NOMO-1 treated with DMSO at 0.1 percent for 48 hours (cell line): ENCODE measurements at regions not wholly inside any gene's neighbourhood (a gene's known extent, or its start where the extent isn't known, plus 50 kb on each side); places are given as distances from the start of the nearest gene placed in this dataset.

ENCODE experiments used
- DNase-seq: peaks from one replicate; lab custom pipeline; 2025; ENCODE audit not compliant: unreplicated experiment; lab: John Stamatoyannopoulos, UW

DNA sequence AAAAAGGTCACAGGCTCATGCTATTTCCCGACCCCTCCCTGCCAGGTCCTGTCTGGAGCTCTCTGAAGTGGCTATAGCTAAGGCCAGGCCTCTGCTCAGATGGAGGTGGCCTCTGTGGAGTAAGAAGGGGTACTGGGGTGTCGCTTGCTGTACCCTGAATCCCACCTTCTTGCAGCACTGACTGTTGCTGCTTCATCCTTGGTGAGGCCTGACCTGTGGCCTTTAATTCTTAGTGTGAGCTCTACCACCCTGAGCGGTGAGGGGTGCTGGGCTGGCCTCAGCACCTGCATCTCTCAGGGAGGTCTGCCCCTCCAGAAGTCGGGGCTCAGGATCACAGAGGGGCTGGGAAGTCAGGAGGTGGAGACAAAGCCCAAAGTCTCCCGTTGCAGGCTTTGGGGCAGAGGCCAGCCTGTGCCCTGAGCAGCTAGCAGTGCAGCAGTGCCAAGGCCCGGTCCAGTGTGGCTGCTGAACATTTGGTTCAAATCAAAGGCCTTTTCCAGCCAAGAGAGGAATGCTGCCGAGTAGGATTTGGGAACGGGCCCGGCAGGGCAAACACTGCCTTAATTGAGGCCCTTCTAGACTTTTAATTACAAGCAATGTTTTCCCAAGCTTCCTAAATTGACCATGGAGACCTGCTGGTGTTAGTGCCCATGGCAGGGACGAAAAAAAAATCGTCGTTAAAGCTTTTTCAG, 133.5 kb upstream of the HAAO start:
- no peak for DNase-seq

DNA sequence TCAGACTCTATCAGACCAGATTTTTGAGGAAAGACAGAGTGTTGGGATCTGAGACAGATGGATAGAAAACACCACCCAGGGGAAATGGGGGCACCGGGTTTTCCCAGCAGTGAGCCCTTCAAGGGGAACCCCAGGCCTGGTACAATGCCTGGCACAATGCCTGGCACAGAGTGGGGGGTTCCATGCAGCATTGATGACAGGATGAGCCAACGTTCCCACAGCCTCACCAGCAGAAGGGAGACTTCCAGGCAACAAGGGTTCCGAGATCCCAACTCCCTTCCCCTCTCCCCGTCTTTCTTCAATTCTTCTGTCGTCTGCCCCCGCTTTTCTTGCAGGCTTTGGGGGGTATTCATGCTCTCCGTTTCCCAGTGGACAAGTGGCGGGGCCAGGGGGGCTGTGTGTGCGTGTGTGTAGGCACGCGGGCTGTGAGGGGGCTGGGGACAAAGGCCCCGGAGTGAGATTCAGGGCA, 132.1 kb upstream of the HAAO start:
- no peak for DNase-seq

DNA sequence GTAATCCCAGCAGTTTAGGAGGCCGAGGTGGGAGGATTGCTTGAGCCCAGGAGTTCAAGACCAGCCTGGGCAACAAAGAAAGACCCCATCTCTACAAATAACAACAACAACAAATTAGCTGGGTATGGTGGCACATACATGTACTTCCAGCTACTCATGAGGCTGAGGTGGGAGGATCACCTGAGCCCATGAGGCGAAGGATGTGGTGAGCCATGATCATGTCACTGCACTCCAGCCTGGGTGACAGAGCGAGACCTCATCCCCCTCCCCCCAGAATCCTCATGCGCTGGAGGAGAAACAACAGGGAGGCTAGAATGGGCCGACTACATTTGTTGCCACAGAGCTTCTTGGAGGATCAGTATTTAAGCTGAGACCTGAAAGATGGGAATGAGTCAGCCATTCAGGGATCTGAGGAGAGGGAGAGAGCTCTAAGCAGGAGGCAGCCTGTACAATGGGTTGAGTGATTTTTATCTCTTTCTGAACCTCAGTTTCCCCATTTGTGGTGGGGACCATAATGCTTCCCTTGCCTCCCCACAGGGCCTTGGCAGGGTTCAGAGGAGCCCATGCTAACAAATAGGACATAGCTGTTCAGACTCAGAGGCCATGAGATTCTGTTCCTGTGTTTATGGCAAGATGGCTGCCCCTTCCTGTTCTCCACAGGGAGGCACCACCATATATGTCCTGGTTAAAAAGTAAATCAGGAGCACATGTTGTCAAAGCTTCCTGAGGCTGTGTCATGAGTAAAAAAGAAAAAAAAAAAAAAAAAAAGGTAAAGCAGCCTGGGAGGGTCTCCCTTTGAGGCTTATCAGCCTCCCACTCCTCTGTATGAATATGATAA, 131.4 kb upstream of the HAAO start:
- no peak for DNase-seq

DNA sequence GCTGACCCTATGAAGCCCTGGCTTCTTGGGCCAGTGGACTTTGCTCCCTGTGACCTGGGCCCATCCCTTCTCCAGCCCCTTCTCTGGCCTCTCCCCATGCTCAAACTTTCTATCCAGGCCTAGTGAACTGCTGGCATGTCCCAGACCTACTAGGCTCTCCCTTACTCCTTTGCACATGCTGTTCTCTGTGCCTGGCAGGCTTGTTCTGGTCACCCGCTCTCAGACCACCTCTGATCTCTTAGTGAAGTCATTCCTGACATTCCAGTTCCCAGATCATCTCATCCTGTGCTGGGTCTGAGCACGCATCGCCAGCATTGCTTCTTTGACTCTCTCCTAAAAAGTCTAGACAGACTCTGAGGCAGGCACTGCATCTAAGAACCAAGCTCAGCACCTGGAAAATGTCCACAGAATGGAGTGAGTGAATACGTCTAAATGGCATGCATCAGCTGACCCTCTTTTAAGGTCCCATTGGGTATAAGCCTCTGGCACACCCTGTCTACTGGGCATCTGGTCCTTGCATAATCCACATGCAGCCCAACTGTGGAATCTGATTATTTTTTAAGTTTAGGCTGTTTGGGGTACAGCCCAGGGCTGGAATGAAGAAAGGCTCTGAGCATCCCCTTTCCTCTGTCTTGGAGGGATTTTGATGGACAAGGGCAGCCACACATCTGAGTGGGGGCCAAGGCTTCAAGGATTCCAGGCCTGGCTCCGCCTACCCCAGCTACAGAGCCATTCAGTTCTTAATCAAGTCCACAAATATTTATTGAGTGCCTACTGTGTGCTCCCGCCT, 130.6 kb upstream of the HAAO start:
- no peak for DNase-seq

DNA sequence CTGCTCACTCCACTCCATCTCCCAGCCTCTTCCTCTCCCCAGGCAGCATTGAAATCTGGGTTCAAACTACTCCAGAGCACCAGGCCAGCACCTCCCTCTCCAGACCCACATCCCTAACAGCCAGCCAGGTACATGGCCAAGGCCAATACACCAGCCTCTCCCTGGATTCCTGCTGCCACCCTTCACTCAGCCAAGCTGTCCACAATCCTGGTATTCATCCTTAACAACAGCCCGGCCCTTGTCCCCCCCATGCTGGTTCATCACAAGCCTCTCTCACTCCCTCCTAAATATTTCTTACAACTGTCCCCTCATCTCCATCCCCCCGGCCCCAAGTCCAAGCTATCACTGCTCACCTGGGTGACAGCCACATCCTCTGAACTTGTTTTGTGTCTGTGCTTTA, 129.9 kb upstream of the HAAO start:
- DNase-seq, result no peak

DNA sequence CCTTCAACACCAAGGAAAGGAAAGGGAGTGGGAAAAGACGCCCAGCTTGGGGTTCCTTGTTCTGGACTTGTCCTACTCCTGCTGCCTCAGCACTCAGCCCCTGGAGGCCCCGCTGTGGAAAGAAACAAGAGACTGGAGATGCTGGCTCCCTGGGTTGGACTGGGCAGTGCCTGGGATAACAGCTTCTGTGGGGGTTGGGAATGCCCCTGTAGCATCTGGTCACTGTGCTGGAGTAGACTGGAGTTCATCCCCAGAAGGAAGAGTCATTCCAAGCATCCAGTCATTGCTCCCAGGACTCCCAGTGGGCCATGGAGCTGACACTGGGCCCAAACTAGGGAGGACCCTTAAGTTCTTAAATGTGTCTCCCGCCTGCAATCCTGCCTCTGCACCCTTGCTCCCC, 129.3 kb upstream of the HAAO start:
- DNase-seq, result no peak

DNA sequence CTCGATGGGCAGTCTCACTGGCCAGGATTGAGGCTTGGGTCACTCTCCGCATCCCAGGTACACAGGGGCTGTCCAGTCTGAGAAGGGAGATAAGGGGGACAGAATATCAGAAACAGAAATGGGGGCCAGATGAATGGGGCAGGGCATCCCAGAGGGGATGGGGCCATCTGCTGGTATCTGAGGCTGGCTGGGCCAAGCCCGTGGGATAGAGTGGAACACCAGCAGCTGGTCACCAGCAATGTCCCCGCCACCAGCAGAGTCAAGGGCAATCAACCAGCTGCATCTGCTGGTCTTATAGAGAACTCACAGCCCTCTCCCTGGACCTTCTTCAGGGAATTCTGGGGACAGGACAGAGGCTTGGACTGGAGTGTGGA, 128.8 kb upstream of the HAAO start:
- no peak for DNase-seq

DNA sequence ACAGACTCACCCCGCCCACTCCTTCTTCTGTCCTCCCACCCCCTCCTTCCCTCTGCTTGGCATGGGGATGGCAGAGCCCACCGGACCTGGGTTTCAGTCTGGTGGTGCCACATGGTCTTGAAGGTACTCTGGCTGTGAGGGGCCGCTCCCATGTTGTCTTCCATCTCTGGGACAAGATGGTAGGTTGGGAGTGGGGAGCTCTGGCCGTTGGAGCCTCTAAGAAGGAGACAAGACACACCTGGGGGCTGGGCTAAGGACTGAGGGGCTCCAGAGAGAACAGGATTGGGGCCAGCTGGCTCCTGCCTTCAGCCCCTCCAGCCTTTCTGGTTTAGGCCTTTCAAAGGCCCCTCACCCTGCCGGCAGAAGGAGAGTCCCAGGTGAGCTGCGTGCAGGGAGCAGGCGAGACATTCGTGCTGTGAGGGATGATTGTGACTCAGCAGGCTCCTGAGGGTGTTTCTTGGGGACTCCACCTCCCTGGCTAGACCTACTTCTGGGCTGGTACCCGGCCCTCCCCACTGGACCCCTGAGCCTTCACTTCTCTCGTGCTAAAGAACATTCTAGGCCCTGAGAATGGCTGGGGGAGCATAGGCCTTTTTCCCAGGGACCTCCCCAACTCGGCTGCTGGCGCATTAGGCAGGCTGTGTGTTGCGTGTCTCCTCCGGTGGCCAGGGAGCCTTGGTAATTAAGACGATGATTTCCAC, 128.2 kb upstream of the HAAO start:
- no peak for DNase-seq

DNA sequence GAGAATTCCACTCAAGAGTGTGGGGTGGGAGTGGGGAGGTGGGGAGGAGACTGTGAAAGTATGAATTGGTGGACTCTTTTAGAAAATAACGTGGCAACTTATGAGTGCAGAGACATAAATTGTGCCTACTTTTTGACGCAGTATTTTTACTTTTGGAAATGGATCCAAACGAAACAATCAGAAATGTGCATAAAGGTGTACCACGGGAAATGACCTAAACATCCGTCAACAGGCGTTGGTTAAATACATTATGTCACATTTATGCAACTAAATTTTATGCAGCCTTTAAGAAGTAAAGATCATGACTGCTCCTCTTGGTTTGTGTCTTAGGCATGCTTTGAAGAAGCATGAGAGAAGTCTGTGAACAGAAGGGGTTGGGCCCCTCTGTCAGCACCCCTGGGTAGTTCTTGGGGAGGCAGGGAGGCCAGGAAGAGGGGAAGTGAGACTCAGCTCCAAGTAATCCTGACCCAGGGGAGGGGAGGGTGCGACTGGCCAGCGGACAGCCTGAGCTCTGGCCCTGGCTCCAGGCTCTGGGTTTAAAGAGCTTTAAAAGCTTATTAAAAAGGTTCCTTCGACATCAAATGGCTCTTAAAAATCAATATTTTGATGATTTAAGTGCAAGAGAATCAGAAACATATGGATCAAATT, 126.4 kb upstream of the HAAO start:
- DNase-seq, result no peak

DNA sequence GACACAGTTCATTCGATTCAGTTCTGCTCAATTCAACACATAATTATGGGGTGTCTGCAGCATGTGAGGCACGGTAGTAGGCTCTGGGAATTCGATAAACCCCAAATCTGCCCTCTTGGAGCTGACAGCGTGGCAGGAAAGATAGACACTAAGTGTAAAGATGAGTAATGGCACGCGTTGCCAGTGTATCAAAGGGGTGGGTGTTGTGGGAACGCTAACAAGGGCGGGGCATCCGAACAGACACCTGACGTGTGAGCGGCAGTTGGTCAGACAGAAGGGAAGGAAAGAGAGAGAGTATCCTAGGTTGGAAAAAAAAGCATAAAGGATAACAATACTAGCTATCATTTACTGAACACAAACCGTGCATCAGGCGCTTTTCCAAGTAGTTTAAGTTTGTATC, 125.7 kb upstream of the HAAO start:
- no peak for DNase-seq

DNA sequence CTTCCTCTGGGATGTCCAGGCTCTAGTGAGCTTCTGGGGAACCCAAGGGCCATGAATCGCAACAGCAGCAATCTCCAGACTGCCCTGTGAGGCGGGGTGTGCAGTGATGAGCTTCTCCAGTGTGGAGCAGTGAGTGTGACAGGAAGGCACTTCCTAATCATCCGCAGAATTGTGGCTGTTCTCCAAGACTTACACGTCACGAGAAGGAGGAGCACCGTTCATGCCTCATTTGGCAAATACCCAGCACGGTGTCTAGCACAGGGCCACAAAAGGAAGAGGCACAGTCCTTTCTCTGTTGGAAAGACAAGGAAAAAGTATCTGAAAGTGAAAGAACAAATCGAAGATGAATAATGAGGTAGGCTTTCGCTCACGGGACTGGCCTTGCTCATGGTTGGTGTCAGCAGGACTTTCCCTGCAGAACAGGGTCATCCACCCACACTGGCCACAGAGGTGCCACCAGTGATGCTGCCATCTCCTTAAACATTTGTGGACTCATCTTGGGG, 125.1 kb upstream of the HAAO start:
- DNase-seq, result no peak

DNA sequence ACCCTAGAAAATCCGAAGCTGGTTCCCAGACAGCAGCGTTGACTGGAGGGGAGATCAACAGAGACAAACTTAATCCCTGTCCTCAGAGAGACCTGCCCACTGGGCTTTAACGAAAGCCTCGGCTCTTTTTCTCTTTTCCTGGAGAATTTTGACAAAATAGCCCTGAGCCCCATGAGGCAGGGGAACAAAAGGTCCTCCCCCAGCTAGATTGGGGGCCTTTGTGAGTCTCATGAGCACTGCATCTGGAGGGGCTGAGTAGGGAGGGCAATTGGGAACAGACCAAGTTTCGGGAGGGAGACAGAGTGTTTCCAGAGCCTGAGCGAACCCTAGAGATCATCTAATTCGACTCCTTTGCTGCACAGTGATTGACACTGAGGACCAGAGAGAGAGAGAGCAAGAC, 123.9 kb upstream of the HAAO start:
- no peak for DNase-seq

DNA sequence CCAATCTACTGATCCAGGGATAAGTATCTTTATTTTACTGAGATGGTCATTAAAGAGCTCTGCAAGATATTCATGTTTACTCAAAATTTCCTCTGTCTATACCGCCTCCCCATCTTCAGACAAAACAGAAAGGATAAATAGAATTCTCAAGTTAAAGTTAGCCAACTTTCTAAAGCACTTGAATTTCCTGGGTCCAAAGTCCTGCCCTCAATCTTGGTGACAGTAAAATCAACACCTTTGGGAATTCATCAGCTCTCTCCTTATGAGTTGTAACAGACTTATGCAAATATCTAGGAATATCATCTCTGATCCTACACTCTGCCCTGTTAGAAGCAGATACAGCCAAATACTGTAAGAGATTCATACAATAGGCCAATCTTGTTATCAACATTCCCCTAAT, 122.5 kb upstream of the HAAO start:
- no peak for DNase-seq

DNA sequence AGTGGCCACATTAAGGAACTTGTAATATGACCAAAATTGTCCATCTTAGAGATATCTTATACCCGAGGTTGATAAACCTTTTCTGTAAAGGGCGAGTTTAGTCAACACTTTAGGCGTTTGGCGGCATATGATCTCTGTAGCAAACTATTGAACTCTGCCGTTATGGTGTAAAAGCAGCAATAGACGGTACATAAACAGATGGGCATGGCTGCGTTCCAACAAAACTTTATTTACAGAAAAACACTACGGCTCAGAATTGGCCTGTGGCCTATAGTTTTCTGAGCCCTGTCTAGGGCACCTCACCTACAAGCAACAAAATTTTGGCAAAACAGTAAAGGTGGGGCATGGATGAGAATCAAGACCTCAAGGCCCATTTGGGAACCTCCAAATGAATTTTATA, 121.9 kb upstream of the HAAO start:
- no peak for DNase-seq

DNA sequence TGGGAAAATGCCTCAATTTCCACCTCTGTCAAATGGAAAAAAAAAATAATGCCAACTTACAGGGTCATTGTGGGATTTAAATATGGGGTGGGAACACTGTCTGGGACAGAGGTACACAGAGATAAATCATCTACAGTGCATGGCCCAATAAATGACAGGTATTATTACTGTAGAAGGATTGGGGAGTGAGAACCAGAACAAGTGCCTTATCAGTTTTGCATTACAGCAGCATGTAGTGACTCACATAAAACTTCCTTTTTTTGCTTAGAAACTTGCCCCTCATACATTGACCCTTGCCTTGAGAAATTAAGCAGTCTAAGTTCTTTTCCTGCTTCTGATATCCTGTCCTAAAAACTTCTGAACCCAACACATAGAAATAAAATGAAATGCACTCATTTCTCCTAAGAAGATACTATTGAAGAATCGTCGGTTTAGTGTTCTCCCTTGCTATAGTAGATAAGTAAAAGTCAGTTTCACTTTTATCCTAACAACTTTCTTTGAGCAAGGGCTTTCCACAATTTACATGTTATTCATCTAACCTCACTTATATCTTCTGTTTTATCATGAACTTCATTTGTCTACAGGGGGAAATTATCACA, 121.0 kb upstream of the HAAO start:
- DNase-seq, result peak; percentile 71

DNA sequence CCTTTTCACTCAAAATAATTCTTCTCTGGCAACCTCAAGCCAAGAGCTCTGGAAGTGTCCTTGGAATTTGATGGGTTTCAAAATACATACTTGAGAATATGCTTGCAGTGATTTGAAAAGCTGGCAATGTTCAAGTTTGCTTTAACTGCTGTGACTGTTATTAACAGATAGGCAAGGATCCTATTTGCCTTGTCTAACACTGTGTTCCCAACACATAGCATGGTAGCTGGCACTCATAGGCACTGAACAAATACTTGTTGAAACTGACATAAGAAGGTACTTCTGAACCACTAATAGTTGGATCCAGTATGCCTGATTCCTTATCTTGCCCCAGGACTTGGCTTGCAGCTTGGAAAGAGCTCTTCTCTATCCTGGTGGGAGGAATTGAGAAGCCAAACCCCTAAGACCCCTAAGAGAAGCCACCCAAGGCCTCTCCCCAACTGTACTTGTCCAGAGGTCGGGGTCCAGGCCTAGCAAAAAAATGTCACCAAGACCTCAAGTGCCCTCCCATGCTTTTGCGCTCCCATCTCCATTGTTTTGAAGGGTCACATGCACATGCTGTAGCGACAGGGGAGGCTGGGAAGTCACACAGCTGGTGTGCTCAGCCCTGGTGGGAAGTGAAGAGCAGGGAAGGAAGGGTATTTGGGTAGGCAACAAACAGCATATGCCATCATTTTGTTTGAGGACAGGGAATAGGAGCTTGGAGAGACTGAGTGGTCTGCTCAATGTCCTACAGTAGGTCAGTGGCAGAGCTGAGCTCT, 118.4 kb upstream of the HAAO start:
- no peak for DNase-seq

DNA sequence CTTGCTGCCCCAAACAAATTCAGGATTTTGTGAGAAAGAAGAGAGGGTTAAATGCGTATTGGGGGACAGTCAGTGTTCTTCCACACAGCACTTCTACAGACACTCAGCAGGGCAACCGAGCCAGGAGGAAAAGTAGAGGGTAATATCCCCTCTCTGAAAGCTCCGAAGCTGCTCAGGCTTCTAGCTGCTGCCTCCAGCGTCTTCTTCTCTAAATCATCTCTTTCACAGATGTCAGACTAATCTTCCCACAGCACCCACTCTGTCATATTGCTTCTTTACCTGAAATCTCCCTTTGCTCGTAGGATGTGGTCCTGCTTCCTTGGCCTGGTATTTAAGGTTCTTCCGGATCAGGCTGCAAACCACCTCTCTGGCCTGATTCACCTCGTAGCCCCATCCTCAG, 117.6 kb upstream of the HAAO start:
- no peak for DNase-seq

DNA sequence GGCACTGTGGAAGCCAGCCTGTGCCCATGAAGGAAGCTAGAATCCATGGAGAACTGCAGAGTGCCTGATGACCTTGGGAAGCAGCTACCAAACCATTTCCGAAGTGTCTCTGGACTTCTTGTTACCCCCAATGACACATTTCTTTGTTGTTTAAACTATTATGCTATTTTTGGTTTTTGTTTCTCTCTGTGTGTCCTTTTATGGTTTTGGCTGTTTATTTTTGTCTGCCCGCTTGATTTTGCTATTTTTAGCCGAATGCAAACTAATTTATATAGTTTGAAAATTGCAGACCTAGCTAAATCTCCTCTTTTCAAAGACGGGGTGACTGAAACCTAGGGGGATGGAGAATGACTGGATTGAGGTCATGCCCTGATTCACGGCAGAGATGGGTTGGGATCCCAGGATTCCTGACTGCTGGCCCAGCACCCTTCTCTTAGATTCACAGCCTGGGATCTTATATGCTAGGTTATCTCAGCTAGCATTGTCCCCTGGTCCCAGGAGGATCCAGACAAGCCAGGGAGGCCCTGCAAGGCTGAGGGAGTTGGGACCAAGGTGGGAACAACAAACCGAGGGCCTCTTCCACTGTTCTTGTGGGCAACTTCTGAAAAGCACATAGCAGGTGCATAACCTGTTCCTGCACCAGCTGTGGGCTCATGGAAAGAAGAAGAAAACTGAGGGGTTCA, 116.3 kb upstream of the HAAO start:
- no peak for DNase-seq

DNA sequence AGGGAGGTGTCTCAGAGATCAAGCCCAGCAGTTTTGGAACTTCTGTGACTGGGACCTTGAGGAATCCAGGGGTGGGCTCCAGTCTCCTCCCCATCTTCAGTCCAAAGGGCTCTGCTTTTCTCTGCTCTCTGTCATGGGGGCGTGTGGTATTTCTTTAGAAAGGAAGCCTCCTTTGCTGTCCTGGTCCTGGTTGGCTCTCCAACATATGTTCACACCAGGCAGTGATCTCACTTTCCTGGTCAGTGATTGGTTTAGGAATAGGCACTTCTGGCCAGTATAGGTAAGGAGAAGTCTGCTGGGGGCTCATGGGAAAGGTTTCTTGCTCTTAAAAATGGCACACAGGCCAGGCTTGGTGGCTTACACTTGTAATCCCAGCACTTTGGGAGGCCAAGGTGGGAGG, 115.5 kb upstream of the HAAO start:
- DNase-seq, result no peak
